ENCODE measurements at regions not wholly inside any gene's neighbourhood (a gene's known extent, or its start where the extent isn't known, plus 50 kb on each side); places are given as distances from the start of the nearest gene placed in this dataset.

DNA sequence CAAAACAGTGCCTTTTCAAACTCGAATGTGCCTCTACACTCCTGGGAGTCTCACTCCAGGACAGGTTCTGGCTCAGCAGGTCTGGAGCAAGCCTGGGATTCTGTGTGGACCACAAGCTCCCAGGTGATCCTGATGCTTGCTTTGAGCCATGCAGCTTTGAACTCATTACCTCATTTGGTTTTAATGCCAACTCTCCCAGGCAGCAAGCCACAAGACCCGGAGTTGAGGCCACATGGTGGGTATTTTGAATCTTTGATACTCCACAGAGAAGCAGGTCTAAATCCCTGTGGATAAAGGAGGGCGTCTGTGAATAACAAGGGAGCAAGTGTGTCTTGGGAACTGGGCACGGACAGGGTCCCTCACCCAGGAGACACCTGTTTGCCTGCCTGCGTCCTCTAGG lies 205.4 kb upstream of the CST7 start:
- H3K4me3 Mint-ChIP-seq, result no peak overlapping the region
- no peak overlapping the region for H3K27ac Mint-ChIP-seq
- no peak overlapping the region for H3K4me2 ChIP-seq (replicated peaks; ENCODE audit: extremely low read depth, low read length, poor library complexity, severe bottlenecking)

DNA sequence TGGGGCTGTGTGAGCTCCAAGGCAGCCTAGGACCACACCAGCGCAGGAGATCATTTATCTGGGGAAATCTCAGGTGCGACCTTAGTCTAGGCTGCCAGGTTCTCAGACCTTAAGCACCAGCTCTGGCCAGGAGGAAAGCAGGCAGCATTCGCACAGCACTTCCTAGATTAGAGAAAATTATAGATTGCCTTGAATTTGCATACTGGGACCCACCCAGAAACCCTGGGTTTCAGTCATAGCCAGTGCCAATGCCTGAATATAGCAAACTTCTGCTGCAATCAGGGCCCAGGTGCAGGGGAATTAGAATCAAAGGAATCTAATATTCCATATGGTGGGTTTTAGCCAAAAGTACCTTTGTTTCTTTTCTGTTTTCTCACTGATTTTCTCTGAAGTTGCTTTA lies 204.3 kb upstream of the CST7 start:
- no peaks in the 10 kb centered on the region for H3K36me3 ChIP-seq (replicated peaks in 1 of 2; ENCODE audit: control insufficient read depth in 1 of 2, insufficient read depth in 2 of 2, low read length in 2 of 2)
- no peaks in the 10 kb centered on the region for H3K36me3 Mint-ChIP-seq
- intact Hi-C loops (cut with micrococcal nuclease), result no loop called here
- no peak overlapping the region for H2AFZ ChIP-seq (ENCODE audit: insufficient read depth, low read depth, low read length, poor library complexity, severe bottlenecking)
- H3K4me1 ChIP-seq (ENCODE audit: control insufficient read depth in 1 of 2, insufficient read depth in 2 of 2, low read length in 2 of 2), result no peaks in the 10 kb centered on the region
- no peaks in the 10 kb centered on the region for H3K9me3 ChIP-seq (replicated peaks in 1 of 2; ENCODE audit: control insufficient read depth in 1 of 2, insufficient read depth in 1 of 2, low read length in 2 of 2)
- no peak overlapping the region for H3K4me3 ChIP-seq (replicated peaks in 1 of 3; ENCODE audit: low read depth in 2 of 3, low read length in 3 of 3)
- H3K27ac Mint-ChIP-seq, result peak overlapping the region in 1 of 7 donors; percentile 41
- TF ChIP-seq, protein P1, sequence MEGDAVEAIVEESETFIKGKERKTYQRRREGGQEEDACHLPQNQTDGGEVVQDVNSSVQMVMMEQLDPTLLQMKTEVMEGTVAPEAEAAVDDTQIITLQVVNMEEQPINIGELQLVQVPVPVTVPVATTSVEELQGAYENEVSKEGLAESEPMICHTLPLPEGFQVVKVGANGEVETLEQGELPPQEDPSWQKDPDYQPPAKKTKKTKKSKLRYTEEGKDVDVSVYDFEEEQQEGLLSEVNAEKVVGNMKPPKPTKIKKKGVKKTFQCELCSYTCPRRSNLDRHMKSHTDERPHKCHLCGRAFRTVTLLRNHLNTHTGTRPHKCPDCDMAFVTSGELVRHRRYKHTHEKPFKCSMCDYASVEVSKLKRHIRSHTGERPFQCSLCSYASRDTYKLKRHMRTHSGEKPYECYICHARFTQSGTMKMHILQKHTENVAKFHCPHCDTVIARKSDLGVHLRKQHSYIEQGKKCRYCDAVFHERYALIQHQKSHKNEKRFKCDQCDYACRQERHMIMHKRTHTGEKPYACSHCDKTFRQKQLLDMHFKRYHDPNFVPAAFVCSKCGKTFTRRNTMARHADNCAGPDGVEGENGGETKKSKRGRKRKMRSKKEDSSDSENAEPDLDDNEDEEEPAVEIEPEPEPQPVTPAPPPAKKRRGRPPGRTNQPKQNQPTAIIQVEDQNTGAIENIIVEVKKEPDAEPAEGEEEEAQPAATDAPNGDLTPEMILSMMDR (IDR thresholded peaks at IDR 0.05), result no peak
- WGBS (ENCODE audit: insufficient coverage), result 79% methylated on average over 3 of the region's 3 CpGs
- no peaks in the 10 kb centered on the region for H3K9me3 Mint-ChIP-seq
- H3K4me3 Mint-ChIP-seq, result no peak overlapping the region
- no peak overlapping the region for H3K27ac ChIP-seq (ENCODE audit: low read depth in 1 of 2, low read length in 2 of 2)
- DNase-seq, result no peak
- H3K9ac ChIP-seq (ENCODE audit: insufficient read depth, low read length, poor library complexity, severe bottlenecking), result no peak overlapping the region
- H3K4me2 ChIP-seq (replicated peaks; ENCODE audit: extremely low read depth, low read length, poor library complexity, severe bottlenecking), result no peak overlapping the region
- H4K20me1 ChIP-seq (ENCODE audit: insufficient read depth, low read length), result no peaks in the 10 kb centered on the region
- H3K79me2 ChIP-seq (ENCODE audit: insufficient read depth, low read length), result no peaks in the 10 kb centered on the region
- no peaks in the 10 kb centered on the region for H3K4me1 Mint-ChIP-seq
- no peaks in the 10 kb centered on the region for H3K27me3 ChIP-seq (ENCODE audit: control insufficient read depth in 2 of 2, insufficient read depth in 2 of 2, low read length in 2 of 2)
- no peaks in the 10 kb centered on the region for H3K27me3 Mint-ChIP-seq (ENCODE audit: low read depth in 3 of 3)

More for the DNA sequence above, 205.4 kb upstream of the CST7 start:
- DNase-seq, result no peak
- Histone ChIP-seq H3K27me3 (ENCODE audit: control insufficient read depth in 2 of 2, insufficient read depth in 2 of 2, low read length in 2 of 2) (no peaks in the 10 kb centered on the region), H3K27ac (ENCODE audit: low read depth in 1 of 2, low read length in 2 of 2) (no peak overlapping the region), H3K9ac (ENCODE audit: insufficient read depth, low read length, poor library complexity, severe bottlenecking) (no peak overlapping the region), H2AFZ (ENCODE audit: insufficient read depth, low read depth, low read length, poor library complexity, severe bottlenecking) (no peak overlapping the region), H4K20me1 (ENCODE audit: insufficient read depth, low read length) (no peaks in the 10 kb centered on the region), H3K9me3 (replicated peaks in 1 of 2; ENCODE audit: control insufficient read depth in 1 of 2, insufficient read depth in 1 of 2, low read length in 2 of 2) (no peaks in the 10 kb centered on the region), H3K79me2 (ENCODE audit: insufficient read depth, low read length) (no peaks in the 10 kb centered on the region), H3K36me3 (replicated peaks in 1 of 2; ENCODE audit: control insufficient read depth in 1 of 2, insufficient read depth in 2 of 2, low read length in 2 of 2) (no peaks in the 10 kb centered on the region), H3K4me3 (replicated peaks in 1 of 3; ENCODE audit: low read depth in 2 of 3, low read length in 3 of 3) (no peak overlapping the region), H3K4me1 (ENCODE audit: control insufficient read depth in 1 of 2, insufficient read depth in 2 of 2, low read length in 2 of 2) (no peaks in the 10 kb centered on the region)
- intact Hi-C loops (cut with micrococcal nuclease), result no loop called here
- Mint-ChIP-seq H3K36me3 (no peaks in the 10 kb centered on the region), H3K4me1 (peaks cover 4% of the 10 kb centered on the region), H3K27me3 (ENCODE audit: low read depth in 3 of 3) (no peaks in the 10 kb centered on the region), H3K9me3 (no peaks in the 10 kb centered on the region)
- TF ChIP-seq, protein P1 (IDR thresholded peaks at IDR 0.05), result no peak
- WGBS (ENCODE audit: insufficient coverage), result 74% methylated on average over 3 of the region's 5 CpGs

Data from CD14-positive monocyte (primary cell).